Tibial nerve (tissue), 4 donors: ENCODE measurements at regions not wholly inside any gene's neighbourhood (a gene's known extent, or its start where the extent isn't known, plus 50 kb on each side); places are given as distances from the start of the nearest gene placed in this dataset.

Source experiments
- CTCF ChIP-seq, 5 experiments: fragments of 200-600 bp in 3 of 5; fragments of 450-650 bp in 2 of 5; sonication (generic) in 3 of 5; IDR thresholded peaks; one replicate each; pipeline ENCODE4 v1.5.1; 2016 to 2019; ENCODE audit warnings: antibody characterized with exemption in 5 of 5, mild to moderate bottlenecking in 3 of 5, moderate library complexity in 2 of 5
- EP300 ChIP-seq, 2 donors: sonication (generic); formaldehyde crosslinking; IDR thresholded peaks; one replicate each; pipeline ENCODE4 v1.6.1; 2017; ENCODE audit warnings: antibody characterized with exemption in 2 of 2, mild to moderate bottlenecking in 1 of 2
- POLR2A ChIP-seq, 2 donors: fragments of 450-650 bp; IDR thresholded peaks; one replicate each; pipeline ENCODE4 v1.6.1; 2017; ENCODE audit warnings: antibody characterized with exemption in 2 of 2, mild to moderate bottlenecking in 2 of 2, moderate library complexity in 2 of 2

GRCh38 chr5:167180906-167181305 lies 1110.5 kb upstream of the WWC1 start:
- TF ChIP-seq CTCF (IDR thresholded peaks at IDR 0.05) (no peak), POLR2A (IDR thresholded peaks at IDR 0.05) (no peak), EP300 (IDR thresholded peaks at IDR 0.05) (no peak)
